ENCODE measurements at regions not wholly inside any gene's neighbourhood (a gene's known extent, or its start where the extent isn't known, plus 50 kb on each side); places are given as distances from the start of the nearest gene placed in this dataset.

GRCh38 chr21:16993416-16994038, 519.3 kb upstream of the CXADR start:
- intact Hi-C loops (cut with DNase I; ENCODE audit: low total_unique reads), result no loop called here
- Histone ChIP-seq H3K36me3 (no peaks in the 10 kb centered on the region), H3K9me3 (peaks cover 0 to 26% (median 0%) of the 10 kb centered on the region in 8 donors), H3K27me3 (replicated peaks in 1 of 7) (no peaks in the 10 kb centered on the region), H3K4me1 (no peaks in the 10 kb centered on the region), H3K4me3 (no peak overlapping the region), H3K27ac (no peak overlapping the region)
- TF ChIP-seq POLR2AphosphoS5 (IDR thresholded peaks at IDR 0.05) (no peak), CTCF (IDR thresholded peaks at IDR 0.05 in 8 of 11, conservative IDR thresholded peaks at IDR 0.05 in 3 of 11) (no peak), POLR2A (IDR thresholded peaks at IDR 0.05) (no peak)
- no peak for DNase-seq
- WGBS, 5 donors, result 91 to 97% (median 93%) methylated on average over 3 of the region's 3 CpGs

- H3K4me3 ChIP-seq, result no peak overlapping the region
- DNase-seq, result no peak
- H3K36me3 ChIP-seq, result no peaks in the 10 kb centered on the region
- WGBS, 5 donors, result 70 to 81% (median 75%) methylated on average over 4 of the region's 4 CpGs
- TF ChIP-seq CTCF (IDR thresholded peaks at IDR 0.05 in 8 of 11, conservative IDR thresholded peaks at IDR 0.05 in 3 of 11) (no peak), POLR2AphosphoS5 (IDR thresholded peaks at IDR 0.05) (no peak), POLR2A (IDR thresholded peaks at IDR 0.05) (no peak)
- H3K4me1 ChIP-seq, result no peaks in the 10 kb centered on the region
- no peaks in the 10 kb centered on the region for H3K27me3 ChIP-seq (replicated peaks in 1 of 7)
- intact Hi-C loops (cut with DNase I; ENCODE audit: low total_unique reads), result no loop called here
- no peak overlapping the region for H3K27ac ChIP-seq
- peaks cover 0 to 32% (median 6%) of the 10 kb centered on the region in 8 donors for H3K9me3 ChIP-seq
These were observed 510.1 kb upstream of the CXADR start for GRCh38 chr21:17002594-17003257.

GRCh38 chr21:17003258-17003615, 509.6 kb upstream of the CXADR start:
- whole genome bisulfite sequencing, 5 donors, result 62 to 78% (median 71%) methylated on average over 1 of the region's 1 CpG
- no peak for DNase-seq
- H3K27me3 ChIP-seq (replicated peaks in 1 of 7), result no peaks in the 10 kb centered on the region
- intact Hi-C loops (cut with DNase I; ENCODE audit: low total_unique reads), result no loop called here
- no peak overlapping the region for H3K4me3 ChIP-seq
- H3K9me3 ChIP-seq, result peaks cover 0 to 34% (median 8%) of the 10 kb centered on the region in 8 donors
- no peaks in the 10 kb centered on the region for H3K36me3 ChIP-seq
- TF ChIP-seq CTCF (IDR thresholded peaks at IDR 0.05 in 8 of 11, conservative IDR thresholded peaks at IDR 0.05 in 3 of 11) (no peak), POLR2AphosphoS5 (IDR thresholded peaks at IDR 0.05) (no peak), POLR2A (IDR thresholded peaks at IDR 0.05) (no peak)
- no peak overlapping the region for H3K27ac ChIP-seq
- H3K4me1 ChIP-seq, result no peaks in the 10 kb centered on the region

- no peaks in the 10 kb centered on the region for H3K36me3 ChIP-seq
- H3K27ac ChIP-seq, result no peak overlapping the region
- no peaks in the 10 kb centered on the region for H3K27me3 ChIP-seq (replicated peaks in 1 of 7)
- H3K4me3 ChIP-seq, result no peak overlapping the region
- DNase-seq, result no peak
- peaks cover 0 to 36% (median 8%) of the 10 kb centered on the region in 8 donors for H3K9me3 ChIP-seq
- WGBS, 5 donors, result 8 to 64% (median 20%) methylated on average over 3 of the region's 3 CpGs
- no peaks in the 10 kb centered on the region for H3K4me1 ChIP-seq
- intact Hi-C loops (cut with DNase I; ENCODE audit: low total_unique reads), result no loop called here
- TF ChIP-seq POLR2AphosphoS5 (IDR thresholded peaks at IDR 0.05) (no peak), CTCF (IDR thresholded peaks at IDR 0.05 in 8 of 11, conservative IDR thresholded peaks at IDR 0.05 in 3 of 11) (no peak), POLR2A (IDR thresholded peaks at IDR 0.05) (no peak)
These were observed 509.0 kb upstream of the CXADR start for GRCh38 chr21:17003763-17004373.

Data from spleen (tissue), 11 donors.